ENCODE measurements at regions not wholly inside any gene's neighbourhood (a gene's known extent, or its start where the extent isn't known, plus 50 kb on each side); places are given as distances from the start of the nearest gene placed in this dataset.
A peak's percentile ranks its signal among the peaks of the same experiment; 100 is the strongest.

DNA sequence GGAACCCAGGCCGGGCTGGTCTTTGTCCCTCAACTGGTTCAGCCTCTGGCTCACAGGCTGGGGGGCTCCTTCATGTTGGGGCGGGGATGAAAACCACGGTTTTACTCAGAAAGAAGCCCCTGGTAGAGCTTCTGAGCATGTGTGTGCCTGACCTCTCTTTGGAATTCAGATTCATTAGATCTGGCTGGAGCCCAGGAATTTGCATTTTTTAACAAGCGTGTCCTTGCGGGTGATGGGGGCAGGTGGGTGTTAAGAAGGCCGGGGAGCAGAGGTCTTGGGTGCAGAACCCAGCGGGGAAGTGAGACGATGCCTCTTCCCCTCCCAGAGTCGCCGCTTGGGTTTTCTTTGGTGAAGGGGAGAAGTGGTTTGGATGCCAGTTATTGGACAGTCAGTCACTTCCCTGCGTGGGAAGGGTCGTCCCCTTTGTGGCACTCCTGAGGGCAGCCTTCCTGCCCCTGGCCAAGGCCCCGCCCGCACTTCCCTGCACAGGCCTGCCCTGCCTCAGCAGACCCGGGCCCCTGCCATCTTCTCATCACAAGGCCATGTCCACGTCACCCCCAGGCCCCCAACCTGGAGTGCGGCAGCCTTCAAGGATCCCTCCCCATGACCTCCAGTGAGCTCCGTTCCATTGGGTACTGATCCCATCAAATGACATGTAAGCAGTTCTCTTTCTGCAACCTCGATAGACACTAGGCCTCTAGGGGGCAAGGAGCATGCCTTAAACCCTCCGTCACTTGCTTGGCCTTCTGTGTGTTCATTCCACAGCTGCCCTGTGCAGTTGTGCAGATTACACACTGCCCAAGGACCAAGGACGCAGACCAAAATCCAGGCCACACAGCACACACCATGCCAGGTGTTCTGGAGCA lies 177.7 kb upstream of the CIBAR2 start:
- Histone ChIP-seq H3K4me1 (ENCODE audit: control insufficient read depth in 1 of 2, insufficient read depth in 2 of 2, low read length in 2 of 2) (peaks cover 29 to 33% of the 10 kb centered on the region in 2 donors), H3K36me3 (ENCODE audit: control insufficient read depth in 1 of 2, insufficient read depth in 2 of 2, low read length in 2 of 2) (no peaks in the 10 kb centered on the region), H3K4me3 (ENCODE audit: low read depth in 1 of 2, low read length in 2 of 2) (no peak overlapping the region), H3K27me3 (ENCODE audit: control insufficient read depth in 1 of 2, insufficient read depth in 2 of 2, low read length in 2 of 2) (peaks cover 0 to 2% of the 10 kb centered on the region in 2 donors), H3K27ac (ENCODE audit: low read depth, low read length) (no peak overlapping the region), H3K9ac (ENCODE audit: low read depth in 1 of 2, low read length in 2 of 2) (no peak overlapping the region), H3K9me3 (ENCODE audit: control insufficient read depth in 1 of 2, low read length in 2 of 2) (no peaks in the 10 kb centered on the region)

DNA sequence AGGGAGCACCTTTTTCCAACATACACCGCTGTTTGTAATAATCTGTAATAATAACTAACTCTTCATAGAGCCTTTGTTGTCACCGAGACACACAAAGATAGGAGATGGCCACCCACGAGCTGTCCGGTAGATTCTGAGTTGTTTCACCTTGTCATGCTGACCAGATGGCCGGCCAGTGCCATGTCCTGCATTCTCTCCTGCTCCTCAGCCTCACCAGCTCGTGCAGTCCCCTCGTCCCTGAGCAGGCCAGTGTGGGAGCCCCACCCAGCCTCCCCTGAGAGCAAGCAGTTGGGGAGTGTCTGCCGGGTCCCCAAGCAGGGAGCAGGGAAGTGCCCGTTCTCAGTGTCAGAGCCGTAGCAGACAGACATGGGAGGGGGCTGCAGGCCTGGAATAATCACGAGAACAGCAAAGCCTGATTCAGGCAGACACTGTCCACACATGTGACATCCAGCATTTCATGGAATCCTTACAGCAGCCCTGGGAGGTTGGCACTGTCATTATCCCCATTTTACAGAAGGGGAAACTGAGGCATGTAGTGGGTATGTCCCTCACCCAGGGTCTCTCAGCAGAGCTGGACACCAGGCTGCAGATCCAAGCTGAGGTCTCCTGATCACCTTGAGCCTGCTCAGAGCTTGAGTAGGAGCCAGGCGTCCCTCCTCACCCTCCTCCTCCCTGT lies 178.5 kb upstream of the CIBAR2 start:
- Histone ChIP-seq H3K27ac (ENCODE audit: low read depth, low read length) (no peak overlapping the region), H3K9me3 (ENCODE audit: control insufficient read depth in 1 of 2, low read length in 2 of 2) (no peaks in the 10 kb centered on the region), H3K4me1 (ENCODE audit: control insufficient read depth in 1 of 2, insufficient read depth in 2 of 2, low read length in 2 of 2) (peaks cover 29 to 32% of the 10 kb centered on the region in 2 donors), H3K27me3 (ENCODE audit: control insufficient read depth in 1 of 2, insufficient read depth in 2 of 2, low read length in 2 of 2) (no peaks in the 10 kb centered on the region), H3K4me3 (ENCODE audit: low read depth in 1 of 2, low read length in 2 of 2) (no peak overlapping the region), H3K9ac (ENCODE audit: low read depth in 1 of 2, low read length in 2 of 2) (no peak overlapping the region), H3K36me3 (ENCODE audit: control insufficient read depth in 1 of 2, insufficient read depth in 2 of 2, low read length in 2 of 2) (peaks cover 0 to 4% of the 10 kb centered on the region in 2 donors)

- H3K27me3 ChIP-seq (ENCODE audit: control insufficient read depth in 1 of 2, insufficient read depth in 2 of 2, low read length in 2 of 2) = no peaks in the 10 kb centered on the region
- H3K9me3 ChIP-seq (ENCODE audit: control insufficient read depth in 1 of 2, low read length in 2 of 2) = no peaks in the 10 kb centered on the region
- H3K4me1 ChIP-seq (ENCODE audit: control insufficient read depth in 1 of 2, insufficient read depth in 2 of 2, low read length in 2 of 2) = peaks cover 29% of the 10 kb centered on the region in 2 donors
- peak overlapping the region; percentile 31 for H3K27ac ChIP-seq (ENCODE audit: low read depth, low read length)
- H3K36me3 ChIP-seq (ENCODE audit: control insufficient read depth in 1 of 2, insufficient read depth in 2 of 2, low read length in 2 of 2) = peaks cover 0 to 4% of the 10 kb centered on the region in 2 donors
- no peak overlapping the region for H3K9ac ChIP-seq (ENCODE audit: low read depth in 1 of 2, low read length in 2 of 2)
- no peak overlapping the region for H3K4me3 ChIP-seq (ENCODE audit: low read depth in 1 of 2, low read length in 2 of 2)
Measured at GRCh38 chr16:85291302-85292148, 179.3 kb upstream of the CIBAR2 start.

DNA sequence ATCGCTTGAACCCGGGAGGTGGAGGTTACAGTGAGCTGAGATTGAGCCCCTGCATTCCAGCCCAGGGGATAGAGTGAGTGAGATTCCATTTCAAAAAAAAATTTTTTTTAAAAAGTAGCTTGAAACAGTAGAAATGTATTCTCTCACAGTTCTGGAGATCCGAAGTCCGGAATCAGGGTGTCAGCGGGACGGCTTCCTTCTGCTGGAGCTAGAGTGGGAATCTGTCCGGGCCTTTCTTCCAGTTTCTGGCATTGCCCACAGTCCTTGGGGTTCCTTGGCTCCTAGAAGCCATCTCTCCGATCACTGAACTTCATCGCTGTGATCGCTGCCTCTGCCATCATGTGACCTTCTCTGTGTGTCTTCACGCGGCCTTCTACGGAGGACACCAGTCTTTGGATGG lies 181.2 kb upstream of the CIBAR2 start:
- Histone ChIP-seq H3K36me3 (ENCODE audit: control insufficient read depth in 1 of 2, insufficient read depth in 2 of 2, low read length in 2 of 2) (peaks cover 0 to 4% of the 10 kb centered on the region in 2 donors), H3K9ac (ENCODE audit: low read depth in 1 of 2, low read length in 2 of 2) (no peak overlapping the region), H3K27ac (ENCODE audit: low read depth, low read length) (no peak overlapping the region), H3K27me3 (ENCODE audit: control insufficient read depth in 1 of 2, insufficient read depth in 2 of 2, low read length in 2 of 2) (no peaks in the 10 kb centered on the region), H3K9me3 (ENCODE audit: control insufficient read depth in 1 of 2, low read length in 2 of 2) (no peaks in the 10 kb centered on the region), H3K4me1 (ENCODE audit: control insufficient read depth in 1 of 2, insufficient read depth in 2 of 2, low read length in 2 of 2) (peaks cover 26% of the 10 kb centered on the region in 2 donors), H3K4me3 (ENCODE audit: low read depth in 1 of 2, low read length in 2 of 2) (no peak overlapping the region)

DNA sequence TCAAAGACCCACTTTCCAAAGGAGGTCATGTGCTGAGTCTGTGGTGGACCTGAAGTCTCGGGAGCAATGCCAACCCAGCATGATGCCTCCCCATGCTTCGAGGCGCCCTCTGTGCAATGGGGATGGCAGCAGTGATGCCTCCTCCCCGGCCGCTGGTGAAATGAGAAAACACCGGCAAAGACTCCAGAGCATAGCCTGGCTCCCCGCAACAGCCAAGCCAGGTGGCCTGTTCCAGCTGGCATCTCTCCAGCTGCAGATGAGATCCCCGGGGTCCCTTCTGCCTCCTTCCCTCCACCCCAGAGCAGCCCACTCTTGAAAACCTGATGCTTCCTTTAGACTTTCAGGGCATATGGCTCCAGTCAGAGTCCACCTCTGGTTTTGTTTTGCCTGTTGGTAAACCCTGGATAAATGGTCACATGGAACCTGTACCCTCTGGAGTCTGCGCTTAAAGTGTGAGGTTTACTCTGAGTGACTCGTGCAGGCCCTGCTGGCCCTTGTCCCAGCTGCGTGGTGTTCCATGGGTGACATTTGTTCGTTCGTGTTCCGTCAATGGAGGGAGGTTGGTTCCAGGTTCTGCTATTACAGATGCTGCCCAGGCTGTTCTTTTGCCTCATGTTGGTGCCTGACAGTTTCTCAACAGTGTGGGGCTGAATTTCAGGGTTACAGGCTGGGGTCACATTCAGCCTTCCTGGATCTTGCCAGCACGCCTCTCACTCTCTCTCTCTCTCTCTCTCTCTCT lies 181.8 kb upstream of the CIBAR2 start:
- Histone ChIP-seq H3K36me3 (ENCODE audit: control insufficient read depth in 1 of 2, insufficient read depth in 2 of 2, low read length in 2 of 2) (peaks cover 0 to 4% of the 10 kb centered on the region in 2 donors), H3K4me1 (ENCODE audit: control insufficient read depth in 1 of 2, insufficient read depth in 2 of 2, low read length in 2 of 2) (peaks cover 20% of the 10 kb centered on the region in 2 donors), H3K9me3 (ENCODE audit: control insufficient read depth in 1 of 2, low read length in 2 of 2) (no peaks in the 10 kb centered on the region), H3K27ac (ENCODE audit: low read depth, low read length) (no peak overlapping the region), H3K27me3 (ENCODE audit: control insufficient read depth in 1 of 2, insufficient read depth in 2 of 2, low read length in 2 of 2) (no peaks in the 10 kb centered on the region), H3K4me3 (ENCODE audit: low read depth in 1 of 2, low read length in 2 of 2) (no peak overlapping the region), H3K9ac (ENCODE audit: low read depth in 1 of 2, low read length in 2 of 2) (no peak overlapping the region)

DNA sequence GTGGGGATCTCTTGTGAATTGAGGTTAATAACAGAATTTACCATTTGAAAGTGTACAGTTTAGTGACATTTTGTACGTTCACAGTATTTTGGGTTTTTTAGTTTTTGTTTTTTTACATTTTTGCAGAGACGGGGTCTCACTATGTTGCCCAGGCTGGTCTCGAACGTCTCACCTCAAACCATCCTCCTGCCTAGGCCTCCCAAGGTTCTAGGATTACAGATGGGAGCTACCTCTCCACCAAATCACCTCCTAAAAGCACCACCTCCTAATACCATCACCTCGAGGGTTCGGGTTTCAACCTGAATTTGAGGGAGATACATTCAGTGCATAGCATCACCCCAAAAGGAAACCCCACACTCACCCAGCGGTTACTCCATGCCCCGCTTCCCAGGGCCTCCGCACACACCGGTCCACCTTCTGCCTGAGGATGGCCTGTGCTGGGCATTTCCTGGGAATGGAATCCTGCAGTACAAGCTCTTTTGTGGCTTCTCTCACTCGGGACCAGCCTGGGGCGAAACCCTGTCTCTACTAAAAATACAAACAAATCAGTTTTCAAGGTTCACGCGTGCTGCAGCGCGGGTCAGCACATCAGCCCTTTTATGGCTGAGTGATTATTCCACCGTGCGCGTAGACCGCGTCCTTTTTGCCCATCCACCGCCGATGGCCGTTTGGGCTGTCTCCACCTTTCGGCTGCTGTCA lies 182.7 kb upstream of the CIBAR2 start:
- Histone ChIP-seq H3K4me1 (ENCODE audit: control insufficient read depth in 1 of 2, insufficient read depth in 2 of 2, low read length in 2 of 2) (peaks cover 14 to 19% of the 10 kb centered on the region in 2 donors), H3K36me3 (ENCODE audit: control insufficient read depth in 1 of 2, insufficient read depth in 2 of 2, low read length in 2 of 2) (peaks cover 0 to 4% of the 10 kb centered on the region in 2 donors), H3K4me3 (ENCODE audit: low read depth in 1 of 2, low read length in 2 of 2) (no peak overlapping the region), H3K9me3 (ENCODE audit: control insufficient read depth in 1 of 2, low read length in 2 of 2) (no peaks in the 10 kb centered on the region), H3K9ac (ENCODE audit: low read depth in 1 of 2, low read length in 2 of 2) (no peak overlapping the region), H3K27ac (ENCODE audit: low read depth, low read length) (no peak overlapping the region), H3K27me3 (ENCODE audit: control insufficient read depth in 1 of 2, insufficient read depth in 2 of 2, low read length in 2 of 2) (no peaks in the 10 kb centered on the region)

DNA sequence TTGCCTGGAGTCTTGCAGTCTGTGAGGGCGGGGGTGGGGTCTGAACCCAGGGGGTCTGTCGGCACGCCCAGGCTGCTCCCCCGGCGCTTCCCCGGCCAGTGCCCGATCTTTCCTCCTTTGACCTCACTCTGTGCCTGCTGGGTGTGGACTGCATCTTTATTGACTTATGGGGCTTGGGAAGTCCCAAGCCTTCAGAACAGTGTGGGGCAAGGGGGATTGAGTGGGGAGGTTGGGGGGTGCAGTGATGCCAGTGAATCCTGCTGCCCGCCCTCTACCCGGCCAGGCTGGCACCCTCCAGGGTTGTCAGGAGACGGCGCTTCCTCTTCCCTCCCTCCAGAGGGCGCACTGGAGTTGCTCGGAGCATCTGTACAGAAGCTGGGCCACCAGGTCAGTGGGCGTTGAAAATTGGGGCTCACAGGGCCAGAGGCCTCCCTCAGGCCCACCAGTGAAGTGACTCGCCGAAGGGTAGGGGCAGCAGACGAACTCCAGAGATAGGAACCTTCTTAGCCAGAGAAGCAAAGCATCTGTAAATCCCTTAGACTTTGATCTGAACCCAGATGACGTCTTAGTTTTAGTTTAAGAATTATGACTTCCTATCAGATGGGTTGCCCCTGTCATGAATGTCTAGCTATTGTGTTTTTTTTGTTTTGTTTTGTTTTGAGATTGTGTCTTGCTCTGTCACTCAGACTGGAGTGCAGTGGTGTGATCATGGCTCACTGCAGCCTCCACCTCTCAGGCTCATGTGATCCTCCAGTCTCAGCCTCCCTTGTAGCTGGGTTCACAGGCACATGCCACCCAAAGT lies 184.8 kb upstream of the CIBAR2 start:
- Histone ChIP-seq H3K36me3 (ENCODE audit: control insufficient read depth in 1 of 2, insufficient read depth in 2 of 2, low read length in 2 of 2) (peaks cover 0 to 4% of the 10 kb centered on the region in 2 donors), H3K9me3 (ENCODE audit: control insufficient read depth in 1 of 2, low read length in 2 of 2) (no peaks in the 10 kb centered on the region), H3K4me3 (ENCODE audit: low read depth in 1 of 2, low read length in 2 of 2) (no peak overlapping the region), H3K27me3 (ENCODE audit: control insufficient read depth in 1 of 2, insufficient read depth in 2 of 2, low read length in 2 of 2) (no peaks in the 10 kb centered on the region), H3K4me1 (ENCODE audit: control insufficient read depth in 1 of 2, insufficient read depth in 2 of 2, low read length in 2 of 2) (peaks cover 5 to 11% of the 10 kb centered on the region in 2 donors), H3K9ac (ENCODE audit: low read depth in 1 of 2, low read length in 2 of 2) (no peak overlapping the region), H3K27ac (ENCODE audit: low read depth, low read length) (no peak overlapping the region)

- Histone ChIP-seq H3K4me1 (ENCODE audit: control insufficient read depth in 1 of 2, insufficient read depth in 2 of 2, low read length in 2 of 2) (peaks cover 13 to 16% of the 10 kb centered on the region in 2 donors), H3K27me3 (ENCODE audit: control insufficient read depth in 1 of 2, insufficient read depth in 2 of 2, low read length in 2 of 2) (peaks cover 0 to under 1% of the 10 kb centered on the region in 2 donors)
Measured at GRCh38 chr16:85297881-85298280, 185.6 kb upstream of the CIBAR2 start.

More at GRCh38 chr16:85297881-85298280, 185.6 kb upstream of the CIBAR2 start:
- Histone ChIP-seq H3K36me3 (ENCODE audit: control insufficient read depth in 1 of 2, insufficient read depth in 2 of 2, low read length in 2 of 2) (peaks cover 0 to 4% of the 10 kb centered on the region in 2 donors), H3K4me3 (ENCODE audit: low read depth in 1 of 2, low read length in 2 of 2) (no peak overlapping the region), H3K9ac (ENCODE audit: low read depth in 1 of 2, low read length in 2 of 2) (no peak overlapping the region), H3K27ac (ENCODE audit: low read depth, low read length) (no peak overlapping the region), H3K9me3 (ENCODE audit: control insufficient read depth in 1 of 2, low read length in 2 of 2) (no peaks in the 10 kb centered on the region)

Measured in duodenal mucosa (tissue), 2 donors.